CD14-positive monocyte (primary cell): ENCODE measurements at regions not wholly inside any gene's neighbourhood (a gene's known extent, or its start where the extent isn't known, plus 50 kb on each side); places are given as distances from the start of the nearest gene placed in this dataset.

Source experiments
- DNase-seq, 3 donors: peaks; one replicate each; pipeline ENCODE4 v3.0.0-alpha.2; 2011 to 2022
- H2AFZ ChIP-seq: 2 replicates; pipeline ENCODE4 v1.6.0; 2012; ENCODE audit warnings: mild to moderate bottlenecking, low read depth, low read length, inconsistent platforms; ENCODE audit not compliant: insufficient read depth, poor library complexity, severe bottlenecking
- H3K27ac ChIP-seq, 2 donors: 1 replicate in 1 of 2; 2 replicates in 1 of 2; pipeline ENCODE4 v1.5.1; 2012 to 2013; ENCODE audit warnings: low read length in 2 of 2, control low read depth in 1 of 2, inconsistent platforms in 1 of 2, low read depth in 1 of 2, mild to moderate bottlenecking in 1 of 2
- H3K27me3 ChIP-seq, 2 donors: one replicate each; pipeline versions ENCODE4 v1.6.0 to v1.6.1; 2011 to 2013; ENCODE audit warnings: low read length in 2 of 2; ENCODE audit not compliant: control insufficient read depth in 2 of 2, insufficient read depth in 2 of 2
- H3K36me3 ChIP-seq, 2 donors: replicated peaks in 1 of 2; 1 replicate in 1 of 2; 2 replicates in 1 of 2; pipeline versions ENCODE4 v1.5.1 to v1.6.1; 2012 to 2013; ENCODE audit warnings: low read length in 2 of 2, control low read depth in 1 of 2, inconsistent platforms in 1 of 2, mild to moderate bottlenecking in 1 of 2; ENCODE audit not compliant: insufficient read depth in 2 of 2, control insufficient read depth in 1 of 2
- H3K4me1 ChIP-seq, 2 donors: 1 replicate in 1 of 2; 2 replicates in 1 of 2; pipeline versions ENCODE4 v1.5.1 to v1.6.1; 2012 to 2013; ENCODE audit warnings: low read length in 2 of 2, control low read depth in 1 of 2, inconsistent platforms in 1 of 2, mild to moderate bottlenecking in 1 of 2, moderate library complexity in 1 of 2; ENCODE audit not compliant: insufficient read depth in 2 of 2, control insufficient read depth in 1 of 2
- H3K4me2 ChIP-seq: replicated peaks from 2 replicates; pipeline ENCODE3; 2012; ENCODE audit warnings: low read length, moderate library complexity, mild to moderate bottlenecking; ENCODE audit not compliant: poor library complexity, severe bottlenecking; ENCODE audit errors: extremely low read depth
- H3K4me3 ChIP-seq, 3 experiments: fragments of 200-600 bp in 1 of 3; sonication (generic) in 1 of 3; replicated peaks in 1 of 3; 1 replicate in 2 of 3; 2 replicates in 1 of 3; pipeline ENCODE4 v1.5.1; 2011 to 2013; ENCODE audit warnings: low read length in 3 of 3, mild to moderate bottlenecking in 3 of 3, control low read depth in 2 of 3, low read depth in 2 of 3, inconsistent platforms in 1 of 3, moderate library complexity in 1 of 3
- H3K79me2 ChIP-seq: 2 replicates; pipeline ENCODE4 v1.6.0; 2012; ENCODE audit warnings: mild to moderate bottlenecking, control low read depth, inconsistent platforms, low read length, moderate library complexity; ENCODE audit not compliant: insufficient read depth
- H3K9ac ChIP-seq: 2 replicates; pipeline ENCODE4 v1.6.0; 2017; ENCODE audit warnings: low read length, mild to moderate bottlenecking; ENCODE audit not compliant: insufficient read depth, poor library complexity, severe bottlenecking
- H3K9me3 ChIP-seq, 2 donors: replicated peaks in 1 of 2; 1 replicate in 1 of 2; 2 replicates in 1 of 2; pipeline versions ENCODE4 v1.5.1 to v1.6.1; 2012 to 2013; ENCODE audit warnings: low read length in 2 of 2, control low read depth in 1 of 2; ENCODE audit not compliant: control insufficient read depth in 1 of 2, insufficient read depth in 1 of 2
- H4K20me1 ChIP-seq: 2 replicates; pipeline ENCODE4 v1.6.0; 2012; ENCODE audit warnings: mild to moderate bottlenecking, low read length, control low read depth, moderate library complexity; ENCODE audit not compliant: insufficient read depth
- H3K27ac Mint-ChIP-seq, 7 donors: one replicate each; pipeline ENCODE4 v1.8.0; 2020; ENCODE audit warnings: mild to moderate bottlenecking in 7 of 7, mixed read lengths in 7 of 7, moderate library complexity in 6 of 7, inconsistent platforms in 2 of 7
- H3K27me3 Mint-ChIP-seq, 3 donors: one replicate each; pipeline ENCODE4 v1.8.0; 2021 to 2022; ENCODE audit warnings: low read depth in 3 of 3, mild to moderate bottlenecking in 3 of 3, mixed read lengths in 3 of 3, moderate library complexity in 3 of 3, inconsistent platforms in 1 of 3
- H3K36me3 Mint-ChIP-seq, 2 donors: one replicate each; pipeline ENCODE4 v1.8.0; 2020; ENCODE audit warnings: mixed read lengths in 2 of 2, inconsistent platforms in 1 of 2, mild to moderate bottlenecking in 1 of 2
- H3K4me1 Mint-ChIP-seq: one replicate; pipeline ENCODE4 v1.8.0; 2020; ENCODE audit warnings: mild to moderate bottlenecking, mixed read lengths
- H3K4me3 Mint-ChIP-seq, 2 donors: one replicate each; pipeline ENCODE4 v1.8.0; 2020; ENCODE audit warnings: mild to moderate bottlenecking in 2 of 2, mixed read lengths in 2 of 2, moderate library complexity in 1 of 2
- H3K9me3 Mint-ChIP-seq, 7 donors: one replicate each; pipeline ENCODE4 v1.8.0; 2020 to 2022; ENCODE audit warnings: mixed read lengths in 7 of 7, mild to moderate bottlenecking in 6 of 7, moderate library complexity in 6 of 7, inconsistent platforms in 2 of 7
- WGBS: methylation state at CpG from one replicate; pipeline ENCODE4 v1.1.5; 2013; ENCODE audit warnings: missing lambda C conversion rate; ENCODE audit not compliant: insufficient coverage; 5-methylcytosine and 5-hydroxymethylcytosine counted together
- intact Hi-C, 2 donors: fragments of 100-400 bp; cut with micrococcal nuclease; formaldehyde crosslinking; loops; one replicate each; pipeline versions ENCODE4 v1.15.0 to v1.15.1; 2023
- TF ChIP-seq, protein P1 (sequence below): fragments of 200-600 bp; IDR thresholded peaks from one replicate; pipeline ENCODE4 v1.8.0; 2022; ENCODE audit warnings: antibody characterized with exemption, mild to moderate bottlenecking

DNA sequence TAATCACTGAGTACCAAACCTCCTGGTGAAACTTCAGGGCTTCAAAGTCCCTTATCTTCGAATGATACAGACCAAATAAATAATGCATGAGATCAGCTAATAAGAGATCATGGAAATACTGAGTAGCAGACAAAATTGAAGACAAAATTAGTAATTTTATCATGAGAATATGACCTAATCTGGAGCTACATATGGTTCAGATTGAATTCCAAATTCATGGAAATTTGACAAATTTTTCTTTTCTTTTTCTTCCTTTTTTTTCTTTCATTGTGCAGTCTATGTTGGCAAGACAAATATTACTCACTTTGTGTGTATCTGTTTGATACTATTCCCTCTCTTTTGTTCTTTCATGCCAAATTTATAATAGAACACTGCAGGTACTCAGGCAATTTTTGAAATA, 218.1 kb upstream of the KCNJ16 start:
- WGBS = no CpG with 5 or more reads among the region's 1 CpG
- H3K4me1 Mint-ChIP-seq = peaks cover 4% of the 10 kb centered on the region
- no peaks in the 10 kb centered on the region for H3K36me3 Mint-ChIP-seq
- Histone ChIP-seq H3K4me3 (no peak overlapping the region), H3K36me3 (no peaks in the 10 kb centered on the region), H3K27ac (no peak overlapping the region), H3K79me2 (no peaks in the 10 kb centered on the region), H2AFZ (no peak overlapping the region), H3K9ac (no peak overlapping the region), H3K9me3 (no peaks in the 10 kb centered on the region), H3K4me2 (no peak overlapping the region), H3K4me1 (peaks cover 8 to 10% of the 10 kb centered on the region in 2 donors), H3K27me3 (no peaks in the 10 kb centered on the region), H4K20me1 (no peaks in the 10 kb centered on the region)
- peaks cover 0 to 2% (median 0%) of the 10 kb centered on the region in 3 donors for H3K27me3 Mint-ChIP-seq
- H3K27ac Mint-ChIP-seq = no peak overlapping the region
- intact Hi-C loops = no loop called here
- H3K9me3 Mint-ChIP-seq = peaks cover 3 to 10% (median 5%) of the 10 kb centered on the region in 7 donors
- no peak for DNase-seq
- H3K4me3 Mint-ChIP-seq = no peak overlapping the region
- TF ChIP-seq, protein P1, sequence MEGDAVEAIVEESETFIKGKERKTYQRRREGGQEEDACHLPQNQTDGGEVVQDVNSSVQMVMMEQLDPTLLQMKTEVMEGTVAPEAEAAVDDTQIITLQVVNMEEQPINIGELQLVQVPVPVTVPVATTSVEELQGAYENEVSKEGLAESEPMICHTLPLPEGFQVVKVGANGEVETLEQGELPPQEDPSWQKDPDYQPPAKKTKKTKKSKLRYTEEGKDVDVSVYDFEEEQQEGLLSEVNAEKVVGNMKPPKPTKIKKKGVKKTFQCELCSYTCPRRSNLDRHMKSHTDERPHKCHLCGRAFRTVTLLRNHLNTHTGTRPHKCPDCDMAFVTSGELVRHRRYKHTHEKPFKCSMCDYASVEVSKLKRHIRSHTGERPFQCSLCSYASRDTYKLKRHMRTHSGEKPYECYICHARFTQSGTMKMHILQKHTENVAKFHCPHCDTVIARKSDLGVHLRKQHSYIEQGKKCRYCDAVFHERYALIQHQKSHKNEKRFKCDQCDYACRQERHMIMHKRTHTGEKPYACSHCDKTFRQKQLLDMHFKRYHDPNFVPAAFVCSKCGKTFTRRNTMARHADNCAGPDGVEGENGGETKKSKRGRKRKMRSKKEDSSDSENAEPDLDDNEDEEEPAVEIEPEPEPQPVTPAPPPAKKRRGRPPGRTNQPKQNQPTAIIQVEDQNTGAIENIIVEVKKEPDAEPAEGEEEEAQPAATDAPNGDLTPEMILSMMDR = no peak

DNA sequence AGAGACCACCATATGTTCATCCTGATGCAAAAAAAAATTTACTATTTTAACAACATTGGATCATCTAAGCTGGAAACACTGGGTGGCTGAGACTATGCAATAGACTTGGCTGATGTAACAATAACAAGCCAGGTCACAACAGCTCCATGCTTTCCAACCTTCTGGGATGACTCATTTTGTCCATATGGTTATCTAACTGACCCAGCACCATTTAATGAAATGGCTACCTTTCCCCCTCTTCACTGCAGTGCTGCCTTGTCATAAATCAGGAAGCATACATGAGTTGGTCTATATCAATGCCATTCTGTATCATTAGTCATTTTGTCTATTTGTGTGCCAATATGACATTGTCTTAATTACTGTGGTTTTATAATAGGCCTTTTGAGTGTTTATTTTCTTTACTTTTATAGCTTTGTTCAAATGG, 217.6 kb upstream of the KCNJ16 start:
- Mint-ChIP-seq H3K27me3 (peaks cover 0 to 2% (median 0%) of the 10 kb centered on the region in 3 donors), H3K4me1 (peaks cover 4% of the 10 kb centered on the region), H3K36me3 (no peaks in the 10 kb centered on the region), H3K4me3 (no peak overlapping the region), H3K9me3 (peaks cover 3 to 14% (median 9%) of the 10 kb centered on the region in 7 donors), H3K27ac (no peak overlapping the region)
- no peak overlapping the region for H3K27ac ChIP-seq
- no peak overlapping the region for H3K9ac ChIP-seq
- H2AFZ ChIP-seq = no peak overlapping the region
- DNase-seq = no peak
- no peak overlapping the region for H3K4me3 ChIP-seq
- H3K4me1 ChIP-seq = peaks cover 8 to 10% of the 10 kb centered on the region in 2 donors
- intact Hi-C loops = no loop called here
- no peaks in the 10 kb centered on the region for H3K79me2 ChIP-seq
- TF ChIP-seq, protein P1 = no peak
- H3K4me2 ChIP-seq = no peak overlapping the region
- H3K27me3 ChIP-seq = no peaks in the 10 kb centered on the region
- no peaks in the 10 kb centered on the region for H3K36me3 ChIP-seq
- no peaks in the 10 kb centered on the region for H4K20me1 ChIP-seq
- H3K9me3 ChIP-seq = no peaks in the 10 kb centered on the region
